ENCODE measurements at regions not wholly inside any gene's neighbourhood (a gene's known extent, or its start where the extent isn't known, plus 50 kb on each side); places are given as distances from the start of the nearest gene placed in this dataset.

DNA sequence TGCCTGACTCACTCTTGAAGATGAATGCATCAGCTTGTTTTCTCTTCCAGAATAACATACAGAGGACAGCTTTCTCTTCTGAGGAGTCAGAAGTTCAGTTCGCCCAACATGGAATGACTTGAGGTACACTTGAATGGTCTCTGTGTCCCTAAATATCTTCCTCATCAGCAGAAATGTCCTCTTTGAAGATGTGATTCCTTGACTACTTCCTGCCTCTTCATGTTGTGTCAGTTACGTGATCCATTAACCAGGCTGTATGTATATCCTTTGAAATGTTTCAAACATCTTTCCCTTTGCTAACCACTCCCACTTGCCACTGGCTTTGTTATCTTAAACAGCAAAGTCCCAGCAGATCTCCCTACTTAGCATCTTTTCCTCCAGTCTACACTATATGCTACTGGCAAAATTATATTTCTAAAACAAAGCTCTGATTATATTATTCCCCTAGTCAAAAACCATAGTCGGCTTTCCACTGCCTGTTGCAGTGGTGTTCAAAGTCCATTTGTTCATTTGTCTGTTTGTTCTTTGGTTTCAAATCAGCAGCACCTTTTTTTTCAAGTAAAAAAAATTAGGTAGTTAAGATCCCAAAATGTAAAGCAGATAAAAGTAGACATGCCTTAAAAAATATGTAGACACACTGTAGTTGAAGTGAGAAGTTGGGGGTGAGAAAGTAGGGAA, 82.1 kb upstream of the PAK3 start:
- Mint-ChIP-seq H3K9me3 (no peaks in the 10 kb centered on the region), H3K4me1 (ENCODE audit: low read depth) (no peaks in the 10 kb centered on the region), H3K4me3 (no peak overlapping the region), H3K36me3 (ENCODE audit: low read depth) (no peaks in the 10 kb centered on the region), H3K27ac (no peak overlapping the region), H3K27me3 (peaks cover 9% of the 10 kb centered on the region)
- DNase-seq (no peak), ATAC-seq (ENCODE audit: poor library complexity) (no peak)
- CTCF ChIA-PET: no interaction called here
- intact Hi-C loops (cut with DNase I, micrococcal nuclease): no loop called here
- H3K27ac ChIP-seq (ENCODE audit: low read depth in 1 of 2, low read length in 2 of 2): no peak overlapping the region
- no peaks in the 10 kb centered on the region for H3K27me3 ChIP-seq (ENCODE audit: control insufficient read depth in 1 of 2, insufficient read depth in 2 of 2, low read length in 2 of 2)
- TF ChIP-seq, protein P1, sequence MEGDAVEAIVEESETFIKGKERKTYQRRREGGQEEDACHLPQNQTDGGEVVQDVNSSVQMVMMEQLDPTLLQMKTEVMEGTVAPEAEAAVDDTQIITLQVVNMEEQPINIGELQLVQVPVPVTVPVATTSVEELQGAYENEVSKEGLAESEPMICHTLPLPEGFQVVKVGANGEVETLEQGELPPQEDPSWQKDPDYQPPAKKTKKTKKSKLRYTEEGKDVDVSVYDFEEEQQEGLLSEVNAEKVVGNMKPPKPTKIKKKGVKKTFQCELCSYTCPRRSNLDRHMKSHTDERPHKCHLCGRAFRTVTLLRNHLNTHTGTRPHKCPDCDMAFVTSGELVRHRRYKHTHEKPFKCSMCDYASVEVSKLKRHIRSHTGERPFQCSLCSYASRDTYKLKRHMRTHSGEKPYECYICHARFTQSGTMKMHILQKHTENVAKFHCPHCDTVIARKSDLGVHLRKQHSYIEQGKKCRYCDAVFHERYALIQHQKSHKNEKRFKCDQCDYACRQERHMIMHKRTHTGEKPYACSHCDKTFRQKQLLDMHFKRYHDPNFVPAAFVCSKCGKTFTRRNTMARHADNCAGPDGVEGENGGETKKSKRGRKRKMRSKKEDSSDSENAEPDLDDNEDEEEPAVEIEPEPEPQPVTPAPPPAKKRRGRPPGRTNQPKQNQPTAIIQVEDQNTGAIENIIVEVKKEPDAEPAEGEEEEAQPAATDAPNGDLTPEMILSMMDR (IDR thresholded peaks at IDR 0.05): no peak
- H3K36me3 ChIP-seq (ENCODE audit: insufficient read depth, low read length): no peaks in the 10 kb centered on the region
- no peak overlapping the region for H3K4me3 ChIP-seq (ENCODE audit: low read length)
- POLR2A ChIA-PET: no interaction called here
- no peaks in the 10 kb centered on the region for H3K4me1 ChIP-seq (ENCODE audit: insufficient read depth, low read length)
- no peaks in the 10 kb centered on the region for H3K9me3 ChIP-seq (ENCODE audit: control insufficient read depth in 1 of 2, insufficient read depth in 1 of 2, low read length in 2 of 2)

DNA sequence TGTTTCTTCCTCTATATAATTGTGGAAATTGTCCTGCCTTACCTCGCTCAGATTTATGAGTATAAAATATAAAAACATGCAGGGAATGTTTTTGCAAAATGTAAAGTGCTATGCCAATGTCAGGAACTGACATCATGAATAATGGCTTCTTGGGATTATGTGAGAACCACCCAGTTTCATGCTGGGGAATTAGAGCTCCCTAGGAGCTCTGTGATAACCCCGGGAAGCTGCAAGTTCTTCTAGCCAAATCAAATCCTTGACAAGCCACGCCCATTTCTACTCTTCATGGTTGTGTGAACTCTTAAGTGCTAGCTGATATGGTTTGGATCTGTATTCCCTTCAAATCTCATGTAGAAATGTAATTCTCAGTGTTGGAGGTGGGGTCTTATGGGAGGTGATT, 85.9 kb upstream of the PAK3 start:
- no peaks in the 10 kb centered on the region for H3K27me3 ChIP-seq (ENCODE audit: control insufficient read depth in 1 of 2, insufficient read depth in 2 of 2, low read length in 2 of 2)
- H3K9me3 Mint-ChIP-seq: no peaks in the 10 kb centered on the region
- no peak for ATAC-seq (ENCODE audit: poor library complexity)
- TF ChIP-seq, protein P1 (IDR thresholded peaks at IDR 0.05): no peak
- no peak for DNase-seq
- ChIA-PET POLR2A (no interaction called here), CTCF (no interaction called here)
- peaks cover 4% of the 10 kb centered on the region for H3K27me3 Mint-ChIP-seq
- no peaks in the 10 kb centered on the region for H3K4me1 Mint-ChIP-seq (ENCODE audit: low read depth)
- intact Hi-C loops (cut with DNase I, micrococcal nuclease): no loop called here
- no peaks in the 10 kb centered on the region for H3K4me1 ChIP-seq (ENCODE audit: insufficient read depth, low read length)
- H3K27ac ChIP-seq (ENCODE audit: low read depth in 1 of 2, low read length in 2 of 2): no peak overlapping the region
- no peaks in the 10 kb centered on the region for H3K36me3 Mint-ChIP-seq (ENCODE audit: low read depth)
- no peak overlapping the region for H3K4me3 Mint-ChIP-seq
- no peak overlapping the region for H3K27ac Mint-ChIP-seq
- H3K4me3 ChIP-seq (ENCODE audit: low read length): no peak overlapping the region
- H3K36me3 ChIP-seq (ENCODE audit: insufficient read depth, low read length): no peaks in the 10 kb centered on the region
- no peaks in the 10 kb centered on the region for H3K9me3 ChIP-seq (ENCODE audit: control insufficient read depth in 1 of 2, insufficient read depth in 1 of 2, low read length in 2 of 2)

DNA sequence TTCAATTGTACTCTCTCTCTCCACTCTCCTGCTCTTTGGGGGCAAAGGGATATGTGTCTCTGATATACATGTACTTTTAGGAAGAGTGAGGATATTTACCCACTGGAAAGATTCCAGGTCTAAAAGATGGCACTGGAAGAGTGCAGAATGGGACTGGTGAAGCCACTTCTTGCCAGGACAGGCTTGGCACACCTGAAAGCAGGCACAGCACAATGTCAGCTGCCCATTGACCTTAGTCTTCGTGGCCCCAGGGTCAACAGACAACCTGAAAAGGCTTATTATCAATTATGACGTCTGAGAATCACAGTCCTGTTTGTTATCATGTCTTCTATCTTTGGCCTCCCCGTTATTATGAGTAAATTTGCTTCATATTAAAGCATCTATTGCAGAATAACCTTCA, 86.7 kb upstream of the PAK3 start:
- Mint-ChIP-seq H3K4me3 (no peak overlapping the region), H3K36me3 (ENCODE audit: low read depth) (no peaks in the 10 kb centered on the region), H3K4me1 (ENCODE audit: low read depth) (no peaks in the 10 kb centered on the region), H3K9me3 (no peaks in the 10 kb centered on the region), H3K27ac (no peak overlapping the region), H3K27me3 (peaks cover 4% of the 10 kb centered on the region)
- Histone ChIP-seq H3K4me1 (ENCODE audit: insufficient read depth, low read length) (no peaks in the 10 kb centered on the region), H3K27ac (ENCODE audit: low read depth in 1 of 2, low read length in 2 of 2) (no peak overlapping the region), H3K36me3 (ENCODE audit: insufficient read depth, low read length) (no peaks in the 10 kb centered on the region), H3K27me3 (ENCODE audit: control insufficient read depth in 1 of 2, insufficient read depth in 2 of 2, low read length in 2 of 2) (no peaks in the 10 kb centered on the region), H3K4me3 (ENCODE audit: low read length) (no peak overlapping the region), H3K9me3 (ENCODE audit: control insufficient read depth in 1 of 2, insufficient read depth in 1 of 2, low read length in 2 of 2) (no peaks in the 10 kb centered on the region)
- no peak for DNase-seq
- ATAC-seq (ENCODE audit: poor library complexity): no peak
- TF ChIP-seq, protein P1 (IDR thresholded peaks at IDR 0.05): no peak
- intact Hi-C loops (cut with DNase I, micrococcal nuclease): no loop called here
- ChIA-PET POLR2A (no interaction called here), CTCF (no interaction called here)

Data from CD4-positive, alpha-beta T cell (primary cell).